ENCODE measurements at regions not wholly inside any gene's neighbourhood (a gene's known extent, or its start where the extent isn't known, plus 50 kb on each side); places are given as distances from the start of the nearest gene placed in this dataset.

DNA sequence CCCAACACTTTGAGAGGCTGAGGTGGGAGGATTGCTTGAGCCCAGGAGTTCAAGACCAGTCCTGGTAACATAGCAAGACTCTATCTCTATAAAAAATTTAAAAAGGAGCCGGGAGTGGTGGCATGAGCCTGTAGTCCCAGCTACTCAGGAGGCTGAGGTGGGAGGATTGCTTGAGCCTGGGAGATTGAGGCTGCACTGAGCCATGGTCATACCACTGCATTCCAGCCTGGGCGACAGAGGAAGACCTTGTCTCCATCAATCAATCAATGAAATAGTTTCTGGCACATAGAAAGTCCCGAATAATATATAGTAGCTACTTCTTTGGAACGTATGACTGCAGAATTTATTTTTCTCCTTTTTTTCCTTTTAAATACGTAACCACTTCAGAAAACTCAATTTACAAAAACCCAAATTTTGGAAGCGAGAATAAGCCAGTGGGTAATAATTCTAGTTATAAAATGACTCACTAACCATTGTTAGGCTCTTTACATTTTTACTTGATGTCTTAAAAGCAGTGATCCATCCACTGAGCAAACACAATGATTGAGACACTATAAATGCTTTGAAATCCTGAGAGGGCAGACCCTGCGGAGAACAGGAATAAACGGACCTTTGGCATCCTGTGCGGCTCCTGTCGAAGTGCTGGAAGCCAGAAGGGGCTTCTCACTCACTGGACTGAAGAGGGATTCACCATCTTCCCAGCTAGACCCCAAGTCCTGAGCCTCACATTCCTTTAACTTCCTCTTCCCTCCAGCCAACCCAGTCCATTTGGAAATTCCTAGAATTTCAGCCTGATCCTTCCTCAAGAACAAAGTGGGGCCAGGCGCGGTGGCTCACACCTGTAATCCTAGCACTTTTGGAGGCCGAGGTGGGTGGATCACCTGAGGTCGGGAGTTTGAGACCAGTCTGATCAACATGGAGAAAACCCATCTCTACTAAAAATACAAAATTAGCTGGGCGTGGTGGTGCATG, 68.4 kb upstream of the MFGE8 start:
- TF ChIP-seq, protein P1, sequence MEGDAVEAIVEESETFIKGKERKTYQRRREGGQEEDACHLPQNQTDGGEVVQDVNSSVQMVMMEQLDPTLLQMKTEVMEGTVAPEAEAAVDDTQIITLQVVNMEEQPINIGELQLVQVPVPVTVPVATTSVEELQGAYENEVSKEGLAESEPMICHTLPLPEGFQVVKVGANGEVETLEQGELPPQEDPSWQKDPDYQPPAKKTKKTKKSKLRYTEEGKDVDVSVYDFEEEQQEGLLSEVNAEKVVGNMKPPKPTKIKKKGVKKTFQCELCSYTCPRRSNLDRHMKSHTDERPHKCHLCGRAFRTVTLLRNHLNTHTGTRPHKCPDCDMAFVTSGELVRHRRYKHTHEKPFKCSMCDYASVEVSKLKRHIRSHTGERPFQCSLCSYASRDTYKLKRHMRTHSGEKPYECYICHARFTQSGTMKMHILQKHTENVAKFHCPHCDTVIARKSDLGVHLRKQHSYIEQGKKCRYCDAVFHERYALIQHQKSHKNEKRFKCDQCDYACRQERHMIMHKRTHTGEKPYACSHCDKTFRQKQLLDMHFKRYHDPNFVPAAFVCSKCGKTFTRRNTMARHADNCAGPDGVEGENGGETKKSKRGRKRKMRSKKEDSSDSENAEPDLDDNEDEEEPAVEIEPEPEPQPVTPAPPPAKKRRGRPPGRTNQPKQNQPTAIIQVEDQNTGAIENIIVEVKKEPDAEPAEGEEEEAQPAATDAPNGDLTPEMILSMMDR (IDR thresholded peaks at IDR 0.05), result no peak
- TF ChIP-seq EZH2phosphoT487 (IDR thresholded peaks at IDR 0.05) (no peak), EZH2 (IDR thresholded peaks at IDR 0.05) (no peak)
